ENCODE measurements at regions not wholly inside any gene's neighbourhood (a gene's known extent, or its start where the extent isn't known, plus 50 kb on each side); places are given as distances from the start of the nearest gene placed in this dataset.
"Not testable (repeated sequence)": the region's sequence is repeated elsewhere in the genome, so short reads cannot be mapped to it uniquely, and the experiment has no call there.

DNA sequence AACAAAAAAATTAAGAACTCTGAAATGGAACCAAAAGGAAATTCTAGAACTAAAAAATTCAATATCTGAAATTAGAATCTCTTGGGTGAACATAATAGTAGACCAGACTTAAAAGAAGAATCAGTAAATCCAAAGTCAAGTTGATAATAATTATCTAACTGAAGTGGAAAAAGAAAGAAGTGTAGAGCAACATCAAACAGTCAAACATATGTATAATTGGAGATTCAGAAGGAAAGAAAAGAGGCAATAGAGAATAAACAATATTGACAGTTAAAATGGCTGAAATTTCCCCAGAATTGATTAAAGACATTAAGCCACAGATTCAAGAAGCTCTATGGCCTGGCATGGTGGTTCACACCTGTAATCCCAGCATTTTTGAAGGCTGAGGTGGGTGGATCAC, 383.6 kb downstream of the PREX1 start:
- H3K4me3 ChIP-seq (replicated peaks; ENCODE audit: low read depth, low read length), result no peak overlapping the region
- DNase-seq (ENCODE audit: low read depth), result no peak
- TF ChIP-seq, protein P1, sequence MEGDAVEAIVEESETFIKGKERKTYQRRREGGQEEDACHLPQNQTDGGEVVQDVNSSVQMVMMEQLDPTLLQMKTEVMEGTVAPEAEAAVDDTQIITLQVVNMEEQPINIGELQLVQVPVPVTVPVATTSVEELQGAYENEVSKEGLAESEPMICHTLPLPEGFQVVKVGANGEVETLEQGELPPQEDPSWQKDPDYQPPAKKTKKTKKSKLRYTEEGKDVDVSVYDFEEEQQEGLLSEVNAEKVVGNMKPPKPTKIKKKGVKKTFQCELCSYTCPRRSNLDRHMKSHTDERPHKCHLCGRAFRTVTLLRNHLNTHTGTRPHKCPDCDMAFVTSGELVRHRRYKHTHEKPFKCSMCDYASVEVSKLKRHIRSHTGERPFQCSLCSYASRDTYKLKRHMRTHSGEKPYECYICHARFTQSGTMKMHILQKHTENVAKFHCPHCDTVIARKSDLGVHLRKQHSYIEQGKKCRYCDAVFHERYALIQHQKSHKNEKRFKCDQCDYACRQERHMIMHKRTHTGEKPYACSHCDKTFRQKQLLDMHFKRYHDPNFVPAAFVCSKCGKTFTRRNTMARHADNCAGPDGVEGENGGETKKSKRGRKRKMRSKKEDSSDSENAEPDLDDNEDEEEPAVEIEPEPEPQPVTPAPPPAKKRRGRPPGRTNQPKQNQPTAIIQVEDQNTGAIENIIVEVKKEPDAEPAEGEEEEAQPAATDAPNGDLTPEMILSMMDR (IDR thresholded peaks at IDR 0.05; ENCODE audit: low read length, missing control alignments), result no peak

DNA sequence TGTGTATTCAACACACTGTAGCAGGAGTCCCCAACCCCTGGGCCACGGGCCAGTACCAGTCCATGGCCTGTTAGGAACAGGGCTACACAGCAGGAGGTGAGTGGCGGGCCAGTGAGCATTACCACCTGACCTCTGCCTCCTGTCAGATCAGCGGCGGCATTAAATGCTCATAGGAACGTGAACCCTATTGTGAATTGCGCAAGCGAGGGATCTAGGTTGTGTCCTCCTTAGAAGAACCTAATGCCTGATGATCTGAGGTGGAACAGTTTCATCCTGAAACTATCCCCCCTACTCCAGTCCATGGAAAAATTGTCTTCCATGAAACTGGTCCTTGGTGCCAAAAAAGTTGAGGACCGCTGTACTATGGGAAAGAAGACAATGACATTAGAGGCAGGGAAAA, 386.9 kb downstream of the PREX1 start:
- TF ChIP-seq, protein P1 (IDR thresholded peaks at IDR 0.05; ENCODE audit: low read length, missing control alignments), result no peak

DNA sequence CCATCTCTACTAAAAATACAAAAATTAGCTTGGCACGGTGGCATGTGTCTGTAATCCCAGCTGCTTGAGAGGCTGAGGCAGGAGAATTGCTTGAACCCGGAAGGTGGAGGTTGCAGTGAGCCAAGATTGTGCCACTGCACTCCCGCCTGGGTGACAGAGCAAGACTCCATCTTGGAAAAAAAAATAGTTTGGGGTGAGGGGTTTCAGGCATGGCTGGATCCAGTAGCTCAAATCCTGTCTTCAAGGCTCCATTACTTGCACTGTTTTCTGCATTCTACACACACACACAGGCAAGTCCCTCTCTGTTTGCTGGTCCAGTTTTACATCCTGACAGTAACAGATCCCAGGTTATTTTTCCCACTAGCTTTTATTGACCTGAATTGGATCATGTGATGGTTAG, 387.5 kb downstream of the PREX1 start:
- H3K4me3 ChIP-seq (replicated peaks; ENCODE audit: low read depth, low read length); DNase-seq (ENCODE audit: low read depth): not testable (repeated sequence)

More for the DNA sequence above, 386.9 kb downstream of the PREX1 start:
- no peak for DNase-seq (ENCODE audit: low read depth)
- H3K4me3 ChIP-seq (replicated peaks; ENCODE audit: low read depth, low read length), result no peak overlapping the region

DNA sequence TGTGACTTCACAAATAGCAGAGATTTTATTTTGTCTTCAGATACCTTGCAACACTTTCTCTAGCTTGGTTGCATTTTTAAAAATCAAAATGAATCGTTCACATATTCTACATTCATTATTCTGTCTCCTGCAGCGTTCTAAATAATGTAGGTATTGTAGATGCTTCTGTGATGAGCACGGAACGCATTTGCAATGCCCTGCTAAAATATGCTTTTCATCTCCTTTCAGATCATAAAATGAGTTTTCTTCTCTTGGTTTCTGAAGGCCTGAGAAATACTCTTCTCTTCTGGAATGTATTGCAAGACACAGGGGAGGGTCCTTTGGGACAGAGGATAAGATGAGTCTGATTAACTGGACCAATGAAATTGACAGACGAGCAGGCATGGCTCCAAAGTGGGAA, 390.7 kb downstream of the PREX1 start:
- TF ChIP-seq, protein P1 (IDR thresholded peaks at IDR 0.05; ENCODE audit: low read length, missing control alignments), result no peak
- no peak overlapping the region for H3K4me3 ChIP-seq (replicated peaks; ENCODE audit: low read depth, low read length)
- no peak for DNase-seq (ENCODE audit: low read depth)

DNA sequence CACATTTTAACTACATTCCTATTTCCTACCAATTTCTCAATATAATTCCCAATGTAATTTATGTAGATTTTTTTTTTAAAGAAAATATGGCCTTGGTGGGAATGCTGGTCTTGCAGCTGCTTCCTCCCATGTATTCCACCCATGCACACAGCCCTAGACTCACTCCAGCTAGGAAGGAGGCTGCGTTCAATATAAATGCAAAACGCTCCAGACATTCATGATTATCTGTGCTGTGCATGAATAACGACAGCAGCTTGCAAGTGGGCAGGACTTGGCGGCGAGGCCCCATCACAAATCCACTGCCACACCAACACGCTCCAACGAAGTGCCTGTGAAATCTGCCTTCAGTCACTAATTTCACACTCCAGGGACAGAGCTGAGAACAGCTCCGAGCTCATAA, 391.2 kb downstream of the PREX1 start:
- H3K4me3 ChIP-seq (replicated peaks; ENCODE audit: low read depth, low read length); DNase-seq (ENCODE audit: low read depth): not testable (repeated sequence)

DNA sequence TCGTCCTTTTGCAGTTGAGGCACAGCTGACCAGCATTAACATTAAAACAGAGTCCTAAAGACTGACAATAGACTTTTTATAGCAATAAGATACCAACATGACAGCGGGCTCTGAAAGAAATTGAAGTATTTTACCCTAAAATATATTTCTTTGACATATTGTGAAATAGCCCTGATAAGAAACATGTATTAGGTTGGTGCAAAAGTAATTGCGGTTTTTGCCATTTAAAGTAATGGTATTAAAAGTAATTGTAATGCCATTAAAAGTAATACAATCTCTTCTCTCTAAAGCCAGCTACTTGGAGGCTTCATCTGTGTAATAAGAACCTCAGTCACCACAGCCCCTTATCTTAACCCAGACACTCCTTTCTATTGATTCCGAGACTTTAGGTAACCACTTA, 394.6 kb downstream of the PREX1 start:
- TF ChIP-seq, protein P1 (IDR thresholded peaks at IDR 0.05; ENCODE audit: low read length, missing control alignments), result no peak
- no peak for DNase-seq (ENCODE audit: low read depth)
- no peak overlapping the region for H3K4me3 ChIP-seq (replicated peaks; ENCODE audit: low read depth, low read length)

DNA sequence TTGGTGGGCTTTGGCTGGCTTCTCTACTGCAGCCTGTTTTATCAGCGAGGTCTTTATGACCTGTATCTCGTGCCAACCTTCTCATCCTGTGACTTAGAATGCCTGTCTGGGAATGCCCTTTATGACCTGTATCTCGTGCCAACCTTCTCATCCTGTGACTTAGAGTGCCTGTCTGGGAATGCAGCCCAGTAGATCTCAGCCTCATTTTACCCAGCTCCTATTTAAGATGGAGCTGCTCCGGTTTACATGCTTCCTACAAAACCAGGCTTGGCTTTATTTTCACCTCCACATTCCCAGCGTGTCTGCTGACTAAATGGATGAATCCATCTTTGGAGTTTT, 395.3 kb downstream of the PREX1 start:
- TF ChIP-seq, protein P1 (IDR thresholded peaks at IDR 0.05; ENCODE audit: low read length, missing control alignments), result no peak
- no peak for DNase-seq (ENCODE audit: low read depth)
- no peak overlapping the region for H3K4me3 ChIP-seq (replicated peaks; ENCODE audit: low read depth, low read length)

DNA sequence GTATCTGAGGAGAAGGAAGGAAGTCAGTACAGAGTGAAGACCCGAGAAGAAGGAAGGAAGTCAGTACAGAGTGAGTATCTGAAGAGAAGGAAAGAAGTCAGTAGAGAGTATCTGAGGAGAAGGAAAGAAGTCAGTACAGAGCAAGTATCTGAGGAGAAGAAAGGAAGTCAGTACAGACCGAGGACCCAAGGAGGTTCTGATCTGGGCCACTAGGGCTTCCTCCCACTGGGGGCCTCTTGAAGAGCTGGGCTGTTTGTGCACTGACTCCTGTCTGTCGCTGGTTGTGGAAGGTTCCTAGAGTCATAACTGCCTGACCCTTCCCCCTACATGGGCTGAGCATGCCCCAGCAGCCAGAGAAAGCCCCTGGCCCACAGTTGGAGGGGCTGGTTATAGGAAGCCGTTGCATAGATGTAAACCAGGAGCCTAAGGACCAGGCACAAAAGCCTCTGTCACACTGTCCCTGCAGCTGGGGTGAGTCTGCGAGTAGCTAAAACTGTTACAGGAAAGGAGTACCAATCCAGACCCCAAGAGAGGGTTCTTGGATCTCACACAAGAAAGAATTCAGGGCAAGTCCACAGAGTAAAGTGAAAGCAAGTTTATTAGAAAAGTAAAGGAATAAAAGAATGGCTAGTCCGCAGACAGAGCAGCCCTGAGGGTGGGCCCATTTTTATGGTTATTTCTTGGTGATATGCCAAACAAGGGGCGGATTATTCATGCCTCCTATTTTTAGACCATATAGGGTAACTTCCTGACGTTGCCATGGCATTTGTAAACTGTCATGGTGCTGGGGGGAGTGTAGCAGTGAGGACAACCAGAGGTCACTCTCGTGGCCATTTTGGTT, 395.9 kb downstream of the PREX1 start:
- TF ChIP-seq, protein P1 (IDR thresholded peaks at IDR 0.05; ENCODE audit: low read length, missing control alignments), result no peak
- no peak overlapping the region for H3K4me3 ChIP-seq (replicated peaks; ENCODE audit: low read depth, low read length)
- no peak for DNase-seq (ENCODE audit: low read depth)

Measured in fibroblast of pulmonary artery (primary cell).